GM10248 (cell line): ENCODE measurements at regions not wholly inside any gene's neighbourhood (a gene's known extent, or its start where the extent isn't known, plus 50 kb on each side); places are given as distances from the start of the nearest gene placed in this dataset.

Experiments
- CTCF ChIA-PET: fragments of 300-600 bp; sonication (Branson Sonifier 250); formaldehyde crosslinking; extraction: SDS; loops from one replicate; lab custom pipeline; 2021; ENCODE audit warnings: antibody characterized with exemption; lab: Yijun Ruan, JAX
- POLR2A ChIA-PET: fragments of 350-650 bp; sonication (Branson Sonifier 250); formaldehyde crosslinking; extraction: SDS; loops from one replicate; lab custom pipeline; 2020; ENCODE audit warnings: antibody characterized with exemption; lab: Yijun Ruan, JAX
- DNase-seq: peaks from one replicate; pipeline ENCODE4 v3.0.0; 2012; ENCODE audit errors: extremely low spot score
- TF ChIP-seq, protein P1 (sequence below): IDR thresholded peaks from 2 replicates; pipeline ENCODE4 v1.5.1; 2012; ENCODE audit warnings: mild to moderate bottlenecking, low read depth; ENCODE audit errors: extremely low read depth, missing control alignments, control extremely low read depth

DNA sequence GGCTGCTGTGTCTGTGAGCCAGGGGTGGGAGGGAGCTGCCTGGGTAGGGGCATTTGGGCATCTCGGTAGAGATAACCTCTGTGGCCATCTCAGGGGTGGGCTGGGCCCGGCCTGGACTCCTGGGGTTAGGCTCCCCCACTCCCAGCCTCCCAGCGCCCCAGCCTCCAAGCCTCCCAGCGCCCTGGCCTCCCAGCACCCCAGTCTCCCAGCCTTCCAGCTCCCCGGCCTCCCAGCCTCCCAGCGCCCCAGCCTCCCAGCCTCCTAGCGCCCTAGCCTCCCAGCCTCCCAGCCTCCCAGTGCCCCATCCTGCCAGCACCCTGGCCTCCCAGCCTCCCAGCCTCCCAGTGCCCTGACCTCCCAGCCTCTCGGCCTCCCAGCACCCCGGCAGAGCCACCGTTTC, 85.1 kb upstream of the TTC34 start:
- DNase-seq: no peak
- CTCF ChIA-PET: no interaction called here
- POLR2A ChIA-PET: no interaction called here
- TF ChIP-seq, protein P1, sequence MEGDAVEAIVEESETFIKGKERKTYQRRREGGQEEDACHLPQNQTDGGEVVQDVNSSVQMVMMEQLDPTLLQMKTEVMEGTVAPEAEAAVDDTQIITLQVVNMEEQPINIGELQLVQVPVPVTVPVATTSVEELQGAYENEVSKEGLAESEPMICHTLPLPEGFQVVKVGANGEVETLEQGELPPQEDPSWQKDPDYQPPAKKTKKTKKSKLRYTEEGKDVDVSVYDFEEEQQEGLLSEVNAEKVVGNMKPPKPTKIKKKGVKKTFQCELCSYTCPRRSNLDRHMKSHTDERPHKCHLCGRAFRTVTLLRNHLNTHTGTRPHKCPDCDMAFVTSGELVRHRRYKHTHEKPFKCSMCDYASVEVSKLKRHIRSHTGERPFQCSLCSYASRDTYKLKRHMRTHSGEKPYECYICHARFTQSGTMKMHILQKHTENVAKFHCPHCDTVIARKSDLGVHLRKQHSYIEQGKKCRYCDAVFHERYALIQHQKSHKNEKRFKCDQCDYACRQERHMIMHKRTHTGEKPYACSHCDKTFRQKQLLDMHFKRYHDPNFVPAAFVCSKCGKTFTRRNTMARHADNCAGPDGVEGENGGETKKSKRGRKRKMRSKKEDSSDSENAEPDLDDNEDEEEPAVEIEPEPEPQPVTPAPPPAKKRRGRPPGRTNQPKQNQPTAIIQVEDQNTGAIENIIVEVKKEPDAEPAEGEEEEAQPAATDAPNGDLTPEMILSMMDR: no peak

GRCh38 chr1:2887941-2888855, 86.7 kb upstream of the TTC34 start:
- DNase-seq: no peak
- TF ChIP-seq, protein P1: no peak
- ChIA-PET CTCF (no interaction called here), POLR2A (no interaction called here)

DNA sequence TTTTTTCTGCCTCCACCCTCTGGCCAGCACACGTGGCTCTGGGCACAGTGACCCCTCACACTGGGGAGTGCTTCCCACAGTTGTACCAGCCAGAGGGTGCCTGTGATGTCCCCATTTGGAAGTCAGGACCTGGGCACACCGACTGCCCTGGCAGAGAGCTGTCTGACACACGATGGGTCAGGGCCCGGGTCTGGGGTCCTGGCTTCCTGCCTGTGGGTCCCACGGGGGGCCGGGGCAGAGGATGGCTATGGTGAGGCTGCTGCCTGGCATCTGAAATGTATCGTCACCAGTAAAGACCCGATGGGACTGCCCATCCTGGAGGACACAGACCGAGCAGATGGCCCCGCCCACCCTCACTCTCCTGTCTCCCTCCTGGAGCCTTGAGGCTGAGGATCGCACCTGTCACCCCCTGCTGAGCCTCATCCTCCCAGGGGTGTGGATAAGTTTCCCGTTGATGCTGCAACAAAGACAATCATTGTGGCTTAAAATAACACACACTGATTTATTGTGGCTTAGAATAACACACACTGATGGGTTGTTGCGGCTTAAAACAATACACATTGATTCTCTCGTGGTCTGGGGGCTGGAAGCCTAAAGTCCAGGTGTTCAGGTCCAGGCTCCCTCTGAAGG, 88.8 kb upstream of the TTC34 start:
- no peak for DNase-seq
- TF ChIP-seq, protein P1: no peak
- CTCF ChIA-PET: no interaction called here
- POLR2A ChIA-PET: no interaction called here

GRCh38 chr1:2891923-2892448, 90.5 kb upstream of the TTC34 start:
- ChIA-PET CTCF (interaction anchor here (0.9 kb wide), 1 partner anchor 9 kb away, joined by 3 read pairs; no protein-coding TSS in a partner anchor), POLR2A (no interaction called here)
- TF ChIP-seq, protein P1: no peak
- DNase-seq: no peak

GRCh38 chr1:2893473-2894120, 92.1 kb upstream of the TTC34 start:
- no peak for DNase-seq
- TF ChIP-seq, protein P1: no peak
- CTCF ChIA-PET: no interaction called here
- POLR2A ChIA-PET: no interaction called here

- ChIA-PET CTCF (no interaction called here), POLR2A (no interaction called here)
- TF ChIP-seq, protein P1: no peak
- no peak for DNase-seq
Observed at GRCh38 chr1:2894381-2895041, 93.0 kb upstream of the TTC34 start.
